Gastroesophageal sphincter (tissue), 4 donors: ENCODE measurements at regions not wholly inside any gene's neighbourhood (a gene's known extent, or its start where the extent isn't known, plus 50 kb on each side); places are given as distances from the start of the nearest gene placed in this dataset.
"Not testable (repeated sequence)": the region's sequence is repeated elsewhere in the genome, so short reads cannot be mapped to it uniquely, and the experiment has no call there.

Experiments used
- ATAC-seq: fragments of 150-250 bp; one replicate; pipeline ENCODE4 v1.9.1; 2016; ENCODE audit warnings: mild to moderate bottlenecking, moderate library complexity
- H3K27ac ChIP-seq, 4 donors: fragments of 200-600 bp; sonication (generic) in 3 of 4; 1 replicate in 3 of 4; 2 replicates in 1 of 4; pipeline ENCODE4 v1.5.1; 2016 to 2019
- H3K27me3 ChIP-seq: fragments of 200-600 bp; sonication (generic); one replicate; pipeline ENCODE4 v1.5.1; 2019
- H3K36me3 ChIP-seq, 2 donors: fragments of 200-600 bp; sonication (generic); one replicate each; pipeline ENCODE4 v1.5.1; 2019; ENCODE audit warnings: control low read depth in 1 of 2
- H3K4me1 ChIP-seq, 3 donors: fragments of 200-600 bp; sonication (generic); 1 replicate in 2 of 3; 2 replicates in 1 of 3; pipeline ENCODE4 v1.5.1; 2016 to 2019; ENCODE audit warnings: control low read depth in 2 of 3
- H3K4me3 ChIP-seq, 2 donors: fragments of 200-600 bp; sonication (generic); one replicate each; pipeline ENCODE4 v1.5.1; 2019; ENCODE audit warnings: mild to moderate bottlenecking in 1 of 2, moderate library complexity in 1 of 2
- H3K9me3 ChIP-seq, 3 donors: fragments of 200-600 bp; sonication (generic); one replicate each; pipeline ENCODE4 v1.5.1; 2017 to 2019; ENCODE audit warnings: control low read depth in 2 of 3
- EP300 ChIP-seq: sonication (generic); formaldehyde crosslinking; IDR thresholded peaks from one replicate; pipeline ENCODE4 v1.6.1; 2017; ENCODE audit warnings: antibody characterized with exemption, mild to moderate bottlenecking
- POLR2A ChIP-seq, 2 donors: fragments of 450-650 bp; IDR thresholded peaks; one replicate each; pipeline ENCODE4 v1.6.1; 2017; ENCODE audit warnings: antibody characterized with exemption in 2 of 2, mild to moderate bottlenecking in 2 of 2, moderate library complexity in 1 of 2
- POLR2AphosphoS5 ChIP-seq: sonication (generic); formaldehyde crosslinking; IDR thresholded peaks from one replicate; pipeline ENCODE4 v1.6.1; 2017; ENCODE audit warnings: antibody characterized with exemption
- WGBS, 2 donors: methylation state at CpG; one replicate each; pipeline ENCODE4 v1.1.5; 2018; ENCODE audit warnings: low coverage in 1 of 2; 5-methylcytosine and 5-hydroxymethylcytosine counted together
- TF ChIP-seq, protein P1 (sequence below), 4 experiments: fragments of 200-600 bp in 2 of 4; fragments of 450-650 bp in 2 of 4; sonication (generic) in 1 of 4; IDR thresholded peaks; one replicate each; pipeline ENCODE4 v1.5.1; 2017 to 2019; ENCODE audit warnings: antibody characterized with exemption in 4 of 4, mild to moderate bottlenecking in 2 of 4, moderate library complexity in 2 of 4

DNA sequence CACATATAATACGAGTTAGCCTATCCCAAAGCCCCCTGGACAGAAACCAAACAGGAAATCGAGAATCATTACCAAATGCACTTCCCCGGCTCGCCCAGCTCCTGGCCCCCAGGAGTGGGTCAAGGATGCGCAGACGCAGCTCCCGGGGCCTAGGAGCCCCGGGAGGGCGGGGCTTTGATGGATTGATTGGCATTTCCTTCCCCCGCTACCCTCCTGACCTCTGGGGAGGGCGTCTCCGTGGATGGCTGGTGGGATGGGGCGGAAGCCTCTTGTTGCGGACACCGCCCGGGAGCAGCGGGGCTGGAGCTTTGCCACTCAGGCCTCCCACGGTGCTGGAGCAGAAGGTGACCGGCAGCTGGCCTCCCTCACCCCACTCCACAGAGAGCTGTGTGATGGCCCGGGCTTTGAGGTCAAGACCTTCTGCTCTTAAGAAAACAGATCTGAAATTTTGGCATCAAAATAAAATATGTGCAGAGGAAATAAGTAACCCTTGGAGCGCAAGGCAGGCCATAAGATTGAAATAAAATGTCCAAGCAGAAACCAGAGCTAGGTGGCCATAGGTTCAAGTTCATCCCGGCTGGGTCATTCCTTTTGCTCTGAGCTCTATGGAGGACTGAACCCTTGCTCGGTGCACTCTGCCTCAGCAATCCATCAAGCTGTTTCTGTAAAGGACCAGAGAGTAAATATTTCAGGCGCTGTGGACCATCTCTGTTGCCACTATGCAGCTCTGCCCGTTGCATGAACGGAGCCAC lies 262.3 kb downstream of the SOX9 start:
- 11 to 31% methylated on average over 5 to 13 of the region's 26 CpGs for WGBS, 2 donors
- no peak for TF ChIP-seq POLR2AphosphoS5
- TF ChIP-seq POLR2A (IDR thresholded peaks at IDR 0.05): no peak
- TF ChIP-seq, protein P1, sequence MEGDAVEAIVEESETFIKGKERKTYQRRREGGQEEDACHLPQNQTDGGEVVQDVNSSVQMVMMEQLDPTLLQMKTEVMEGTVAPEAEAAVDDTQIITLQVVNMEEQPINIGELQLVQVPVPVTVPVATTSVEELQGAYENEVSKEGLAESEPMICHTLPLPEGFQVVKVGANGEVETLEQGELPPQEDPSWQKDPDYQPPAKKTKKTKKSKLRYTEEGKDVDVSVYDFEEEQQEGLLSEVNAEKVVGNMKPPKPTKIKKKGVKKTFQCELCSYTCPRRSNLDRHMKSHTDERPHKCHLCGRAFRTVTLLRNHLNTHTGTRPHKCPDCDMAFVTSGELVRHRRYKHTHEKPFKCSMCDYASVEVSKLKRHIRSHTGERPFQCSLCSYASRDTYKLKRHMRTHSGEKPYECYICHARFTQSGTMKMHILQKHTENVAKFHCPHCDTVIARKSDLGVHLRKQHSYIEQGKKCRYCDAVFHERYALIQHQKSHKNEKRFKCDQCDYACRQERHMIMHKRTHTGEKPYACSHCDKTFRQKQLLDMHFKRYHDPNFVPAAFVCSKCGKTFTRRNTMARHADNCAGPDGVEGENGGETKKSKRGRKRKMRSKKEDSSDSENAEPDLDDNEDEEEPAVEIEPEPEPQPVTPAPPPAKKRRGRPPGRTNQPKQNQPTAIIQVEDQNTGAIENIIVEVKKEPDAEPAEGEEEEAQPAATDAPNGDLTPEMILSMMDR (IDR thresholded peaks at IDR 0.05): no peak
- TF ChIP-seq EP300: no peak
- H3K9me3 ChIP-seq: no peaks in the 10 kb centered on the region
- ATAC-seq: no peak
- H3K4me1 ChIP-seq: no peaks in the 10 kb centered on the region
- H3K4me3 ChIP-seq: no peak overlapping the region
- peaks cover 20% of the 10 kb centered on the region for H3K27me3 ChIP-seq
- H3K36me3 ChIP-seq: no peaks in the 10 kb centered on the region
- no peak overlapping the region for H3K27ac ChIP-seq

DNA sequence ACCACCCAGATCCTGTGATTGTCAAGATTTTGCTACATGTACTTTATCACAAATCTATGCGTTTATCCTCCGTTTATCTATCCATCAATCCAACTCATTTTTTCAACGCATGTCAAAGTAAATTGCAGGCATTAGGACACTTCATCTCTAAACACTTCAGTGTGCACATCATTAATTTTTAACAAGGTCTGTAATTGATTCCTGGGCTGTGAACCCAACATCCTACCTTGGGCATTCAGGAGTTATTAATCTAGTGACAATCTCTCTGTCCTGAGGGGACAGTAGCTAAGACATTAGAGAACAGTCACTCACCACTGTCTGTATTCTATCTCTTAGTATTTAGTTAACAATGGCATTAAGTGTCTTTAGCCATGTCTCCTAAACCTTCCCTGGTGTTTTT lies 264.7 kb downstream of the SOX9 start:
- ATAC-seq: no peak
- TF ChIP-seq POLR2AphosphoS5 (no peak), EP300 (no peak), POLR2A (IDR thresholded peaks at IDR 0.05) (no peak)
- TF ChIP-seq, protein P1 (IDR thresholded peaks at IDR 0.05): no peak
- Histone ChIP-seq H3K4me1 (no peaks in the 10 kb centered on the region), H3K4me3 (no peak overlapping the region), H3K27ac (no peak overlapping the region), H3K36me3 (no peaks in the 10 kb centered on the region), H3K27me3 (peaks cover 20% of the 10 kb centered on the region), H3K9me3 (no peaks in the 10 kb centered on the region)
- 43 to 53% methylated on average over 3 of the region's 3 CpGs for WGBS, 2 donors

DNA sequence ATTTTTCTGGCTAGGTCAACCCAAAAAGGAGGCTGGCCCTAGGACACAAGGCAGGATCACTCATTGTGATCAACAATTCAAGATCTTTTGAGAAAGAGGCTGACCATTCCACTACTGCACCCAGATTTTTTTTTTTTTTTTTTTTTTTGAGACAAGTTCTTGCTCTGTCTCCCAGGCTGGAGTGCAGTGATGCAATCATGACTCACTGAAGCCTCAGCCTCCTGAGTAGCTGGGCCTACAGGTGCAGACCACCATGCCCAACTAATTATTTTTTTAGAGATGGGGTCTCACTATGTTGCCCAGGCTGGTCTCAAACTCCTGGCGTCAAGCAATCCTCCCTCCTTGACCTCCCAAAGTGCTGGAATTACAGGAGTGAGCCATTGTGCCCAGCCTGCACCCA lies 265.4 kb downstream of the SOX9 start:
- peaks cover 20% of the 10 kb centered on the region for H3K27me3 ChIP-seq
- WGBS, 2 donors: no CpG with 5 or more reads among the region's 1 CpG
- H3K27ac ChIP-seq, H3K4me1 ChIP-seq, H3K9me3 ChIP-seq, H3K4me3 ChIP-seq, H3K36me3 ChIP-seq, ATAC-seq: not testable (repeated sequence)

DNA sequence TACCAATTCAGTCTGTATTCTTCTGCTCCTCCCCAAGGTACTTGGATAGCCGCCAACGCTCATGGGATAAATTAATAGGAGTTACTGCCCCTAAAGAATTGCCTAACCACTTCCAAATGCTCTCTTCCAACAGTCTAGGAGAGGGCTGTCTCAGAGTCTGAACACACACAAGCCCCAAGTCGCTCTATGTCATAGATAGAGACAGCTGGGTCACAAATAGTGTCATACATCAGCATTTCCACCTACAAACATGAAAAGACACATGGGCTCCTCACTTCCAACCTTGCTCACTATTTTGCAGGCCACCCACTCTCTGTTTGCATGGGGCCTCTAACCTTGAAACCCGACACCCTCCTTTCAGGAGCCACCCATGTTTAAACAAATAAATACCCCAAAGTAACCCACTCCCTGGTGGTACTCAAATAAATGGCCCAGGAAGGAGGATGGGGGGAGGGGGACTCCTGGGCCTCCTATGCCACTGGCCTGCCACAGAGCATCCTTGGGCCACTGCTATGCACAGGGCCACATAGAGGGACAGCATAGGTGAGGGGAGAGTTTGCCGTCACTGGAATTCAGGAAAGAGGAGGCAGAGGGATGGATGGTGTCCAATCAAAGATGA lies 265.9 kb downstream of the SOX9 start:
- H3K9me3 ChIP-seq: no peaks in the 10 kb centered on the region
- H3K4me1 ChIP-seq: no peaks in the 10 kb centered on the region
- H3K4me3 ChIP-seq: no peak overlapping the region
- TF ChIP-seq POLR2AphosphoS5: no peak
- TF ChIP-seq, protein P1 (IDR thresholded peaks at IDR 0.05): no peak
- TF ChIP-seq EP300: no peak
- no peak for TF ChIP-seq POLR2A (IDR thresholded peaks at IDR 0.05)
- no peaks in the 10 kb centered on the region for H3K36me3 ChIP-seq
- 0 to 58% methylated on average over 1 to 4 of the region's 5 CpGs for WGBS, 2 donors
- H3K27me3 ChIP-seq: peaks cover 20% of the 10 kb centered on the region
- H3K27ac ChIP-seq: no peak overlapping the region
- no peak for ATAC-seq

DNA sequence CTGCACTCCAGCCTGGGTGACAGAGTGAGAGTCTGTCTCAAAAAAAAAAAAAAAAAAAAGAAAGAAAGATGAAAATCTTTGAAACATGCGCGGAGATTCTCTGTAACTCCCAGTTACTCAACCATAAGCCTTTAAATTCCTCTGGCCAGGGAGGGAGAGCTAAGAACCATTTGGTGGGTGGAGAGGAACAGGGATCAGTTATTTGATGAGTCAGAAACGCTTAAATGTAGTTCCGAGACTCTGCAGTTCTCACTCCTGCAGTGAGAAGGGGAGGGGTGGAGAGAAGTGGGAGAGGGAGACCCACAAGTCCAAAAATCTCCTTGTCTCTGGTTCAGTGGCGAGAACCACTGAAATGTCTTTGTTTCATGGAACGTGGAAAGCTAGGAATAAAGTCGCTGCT lies 266.7 kb downstream of the SOX9 start:
- Histone ChIP-seq H3K36me3 (no peaks in the 10 kb centered on the region), H3K27me3 (peaks cover 20% of the 10 kb centered on the region), H3K9me3 (no peaks in the 10 kb centered on the region), H3K27ac (no peak overlapping the region), H3K4me1 (no peaks in the 10 kb centered on the region), H3K4me3 (no peak overlapping the region)
- TF ChIP-seq EP300 (no peak), POLR2A (IDR thresholded peaks at IDR 0.05) (no peak), POLR2AphosphoS5 (no peak)
- no peak for ATAC-seq
- 40 to 52% methylated on average over 7 of the region's 7 CpGs for WGBS, 2 donors

DNA sequence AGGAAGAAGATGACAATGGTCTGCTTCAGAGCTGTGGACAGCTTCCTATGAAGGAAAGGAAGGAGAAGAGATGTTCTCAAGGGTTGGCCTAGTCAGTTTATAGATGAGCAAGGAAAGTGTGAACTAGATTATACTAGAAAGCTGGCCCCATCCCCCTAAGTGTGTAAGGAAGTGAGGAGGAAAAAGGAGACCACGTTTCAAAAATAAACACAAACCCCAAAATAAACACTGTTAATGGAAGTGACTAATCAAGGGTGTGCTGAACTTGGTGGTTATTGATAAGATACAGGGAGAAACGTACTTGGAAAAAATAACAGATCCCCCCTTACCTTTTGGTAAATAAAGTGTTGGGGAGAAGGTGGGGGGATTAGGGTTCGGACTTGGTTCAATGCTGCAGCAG lies 267.1 kb downstream of the SOX9 start:
- Histone ChIP-seq H3K27me3 (peaks cover 18% of the 10 kb centered on the region), H3K36me3 (no peaks in the 10 kb centered on the region), H3K4me1 (no peaks in the 10 kb centered on the region), H3K9me3 (no peaks in the 10 kb centered on the region), H3K27ac (no peak overlapping the region), H3K4me3 (no peak overlapping the region)
- no peak for TF ChIP-seq POLR2AphosphoS5
- TF ChIP-seq POLR2A (IDR thresholded peaks at IDR 0.05): no peak
- TF ChIP-seq, protein P1 (IDR thresholded peaks at IDR 0.05): no peak
- TF ChIP-seq EP300: no peak
- WGBS, 2 donors: 51 to 56% methylated on average over 3 of the region's 3 CpGs
- ATAC-seq: no peak
